Osteocyte (in vitro differentiated cells): ENCODE measurements at regions not wholly inside any gene's neighbourhood (a gene's known extent, or its start where the extent isn't known, plus 50 kb on each side); places are given as distances from the start of the nearest gene placed in this dataset.

Experiments used
- DNase-seq: peaks from one replicate; pipeline ENCODE4 v3.0.0; 2021; ENCODE audit warnings: mixed read lengths; ENCODE audit not compliant: unreplicated experiment; ENCODE audit errors: extremely low spot score
- H3K27ac Mint-ChIP-seq: one replicate; pipeline ENCODE4 v1.8.0; 2021; ENCODE audit warnings: mild to moderate bottlenecking, mixed read lengths; ENCODE audit not compliant: unreplicated experiment
- H3K27me3 Mint-ChIP-seq: one replicate; pipeline ENCODE4 v1.8.0; 2021; ENCODE audit warnings: mixed read lengths; ENCODE audit not compliant: unreplicated experiment
- H3K36me3 Mint-ChIP-seq: one replicate; pipeline ENCODE4 v1.8.0; 2021; ENCODE audit warnings: mixed read lengths; ENCODE audit not compliant: unreplicated experiment
- H3K4me1 Mint-ChIP-seq: one replicate; pipeline ENCODE4 v1.8.0; 2021; ENCODE audit warnings: mixed read lengths; ENCODE audit not compliant: unreplicated experiment
- H3K4me3 Mint-ChIP-seq: one replicate; pipeline ENCODE4 v1.8.0; 2021; ENCODE audit warnings: mild to moderate bottlenecking, moderate library complexity, mixed read lengths; ENCODE audit not compliant: unreplicated experiment
- H3K9me3 Mint-ChIP-seq: one replicate; pipeline ENCODE4 v1.8.0; 2021; ENCODE audit warnings: mixed read lengths; ENCODE audit not compliant: unreplicated experiment
- CTCF ChIP-seq: fragments of 200-600 bp; sonication (generic); IDR thresholded peaks from 2 replicates; pipeline ENCODE4 v1.5.0; 2021; ENCODE audit warnings: antibody characterized with exemption, mild to moderate bottlenecking, moderate library complexity

GRCh38 chr6:66355471-66355870 is 648.4 kb upstream of the EYS start:
- TF ChIP-seq CTCF: no peak
- DNase-seq: no peak
- H3K9me3 Mint-ChIP-seq: no peaks in the 10 kb centered on the region
- no peaks in the 10 kb centered on the region for H3K36me3 Mint-ChIP-seq
- H3K4me1 Mint-ChIP-seq: no peaks in the 10 kb centered on the region
- no peak overlapping the region for H3K27ac Mint-ChIP-seq
- H3K4me3 Mint-ChIP-seq: no peak overlapping the region
- no peaks in the 10 kb centered on the region for H3K27me3 Mint-ChIP-seq

- no peaks in the 10 kb centered on the region for H3K36me3 Mint-ChIP-seq
Observed at GRCh38 chr6:66344796-66345195, 637.8 kb upstream of the EYS start.

GRCh38 chr6:66340736-66341135 is 633.7 kb upstream of the EYS start:
- H3K27ac Mint-ChIP-seq: no peak overlapping the region
- no peak overlapping the region for H3K4me3 Mint-ChIP-seq
- peaks cover 8% of the 10 kb centered on the region for H3K9me3 Mint-ChIP-seq
- H3K27me3 Mint-ChIP-seq: no peaks in the 10 kb centered on the region
- H3K36me3 Mint-ChIP-seq: no peaks in the 10 kb centered on the region
- no peak for DNase-seq
- TF ChIP-seq CTCF: no peak
- H3K4me1 Mint-ChIP-seq: no peaks in the 10 kb centered on the region

More at GRCh38 chr6:66344796-66345195, 637.8 kb upstream of the EYS start:
- H3K4me3 Mint-ChIP-seq: no peak overlapping the region
- DNase-seq: no peak
- H3K4me1 Mint-ChIP-seq: no peaks in the 10 kb centered on the region
- no peaks in the 10 kb centered on the region for H3K27me3 Mint-ChIP-seq
- H3K27ac Mint-ChIP-seq: no peak overlapping the region
- no peak for TF ChIP-seq CTCF
- peaks cover 8% of the 10 kb centered on the region for H3K9me3 Mint-ChIP-seq

GRCh38 chr6:66336176-66336575 is 629.1 kb upstream of the EYS start:
- no peak for DNase-seq
- Mint-ChIP-seq H3K27me3 (no peaks in the 10 kb centered on the region), H3K4me3 (no peak overlapping the region), H3K4me1 (no peaks in the 10 kb centered on the region), H3K27ac (no peak overlapping the region), H3K9me3 (peaks cover under 1% of the 10 kb centered on the region), H3K36me3 (no peaks in the 10 kb centered on the region)
- TF ChIP-seq CTCF: no peak

GRCh38 chr6:66328200-66328599 is 621.2 kb upstream of the EYS start:
- Mint-ChIP-seq H3K27me3 (no peaks in the 10 kb centered on the region), H3K4me1 (no peaks in the 10 kb centered on the region), H3K36me3 (no peaks in the 10 kb centered on the region), H3K9me3 (peaks cover 6% of the 10 kb centered on the region), H3K27ac (no peak overlapping the region), H3K4me3 (no peak overlapping the region)
- TF ChIP-seq CTCF: no peak
- DNase-seq: no peak
